Hepatocyte (in vitro differentiated cells): ENCODE measurements at regions not wholly inside any gene's neighbourhood (a gene's known extent, or its start where the extent isn't known, plus 50 kb on each side); places are given as distances from the start of the nearest gene placed in this dataset.

Experiments
- DNase-seq: peaks from one replicate; pipeline ENCODE4 v3.0.0-alpha.2; 2016; ENCODE audit warnings: low spot score
- H2AFZ ChIP-seq: fragments of 200-600 bp; sonication (generic); 2 replicates; pipeline ENCODE4 v1.6.0; 2016; ENCODE audit warnings: antibody characterized with exemption, mild to moderate bottlenecking
- H3K27ac ChIP-seq: fragments of 200-600 bp; sonication (generic); 2 replicates; pipeline ENCODE4 v1.5.1; 2016; ENCODE audit warnings: mild to moderate bottlenecking
- H3K27me3 ChIP-seq: fragments of 200-600 bp; sonication (generic); 2 replicates; pipeline ENCODE4 v1.6.1; 2016
- H3K36me3 ChIP-seq: fragments of 200-600 bp; sonication (generic); replicated peaks from 2 replicates; pipeline ENCODE4 v1.5.1; 2016; ENCODE audit warnings: low read depth; ENCODE audit not compliant: insufficient read depth
- H3K4me1 ChIP-seq: fragments of 200-600 bp; sonication (generic); 2 replicates; pipeline ENCODE4 v1.5.1; 2016; ENCODE audit warnings: mild to moderate bottlenecking, moderate library complexity; ENCODE audit not compliant: insufficient read depth
- H3K4me2 ChIP-seq: fragments of 200-600 bp; sonication (generic); 2 replicates; pipeline ENCODE4 v1.6.0; 2016
- H3K4me3 ChIP-seq: fragments of 200-600 bp; sonication (generic); 2 replicates; pipeline ENCODE4 v1.5.1; 2016; ENCODE audit warnings: mild to moderate bottlenecking
- H3K79me2 ChIP-seq: fragments of 200-600 bp; sonication (generic); 2 replicates; pipeline ENCODE4 v1.6.0; 2017; ENCODE audit warnings: mild to moderate bottlenecking
- H3K9me2 ChIP-seq: fragments of 200-600 bp; sonication (generic); replicated peaks from 2 replicates; pipeline ENCODE4 v1.6.0; 2017; ENCODE audit warnings: mild to moderate bottlenecking; ENCODE audit not compliant: insufficient read depth
- H3K9me3 ChIP-seq: fragments of 200-600 bp; sonication (generic); 2 replicates; pipeline ENCODE4 v1.5.1; 2016; ENCODE audit warnings: low read depth, mild to moderate bottlenecking
- H4K20me1 ChIP-seq: fragments of 200-600 bp; sonication (generic); 2 replicates; pipeline ENCODE4 v1.6.0; 2016; ENCODE audit warnings: mild to moderate bottlenecking; ENCODE audit not compliant: insufficient read depth, poor library complexity, severe bottlenecking
- CTCF ChIP-seq: fragments of 200-600 bp; sonication (generic); IDR thresholded peaks from 2 replicates; pipeline ENCODE4 v1.5.1; 2016; ENCODE audit warnings: antibody characterized with exemption, mild to moderate bottlenecking; ENCODE audit not compliant: poor library complexity
- EZH2 ChIP-seq: fragments of 200-600 bp; sonication (generic); IDR thresholded peaks from 2 replicates; pipeline ENCODE4 v1.6.1; 2016; ENCODE audit warnings: antibody characterized with exemption, mild to moderate bottlenecking, borderline replicate concordance
- EZH2phosphoT487 ChIP-seq: fragments of 200-600 bp; sonication (generic); IDR thresholded peaks from one replicate; pipeline ENCODE4 v1.6.1; 2018; ENCODE audit warnings: antibody characterized with exemption, mild to moderate bottlenecking, low read depth, moderate library complexity; ENCODE audit not compliant: unreplicated experiment, severe bottlenecking
- WGBS: methylation state at CpG from one replicate; pipeline ENCODE4 v1.1.6; 2016; ENCODE audit warnings: low lambda C conversion rate; ENCODE audit errors: missing lambda C conversion rate; 5-methylcytosine and 5-hydroxymethylcytosine counted together

GRCh38 chr20:34185766-34186620, 55.2 kb upstream of the ASIP start:
- H3K27me3 ChIP-seq = no peaks in the 10 kb centered on the region
- no peaks in the 10 kb centered on the region for H3K9me2 ChIP-seq
- H4K20me1 ChIP-seq = no peaks in the 10 kb centered on the region
- H3K79me2 ChIP-seq = no peaks in the 10 kb centered on the region
- no peak for DNase-seq
- H3K36me3 ChIP-seq = no peaks in the 10 kb centered on the region
- TF ChIP-seq EZH2phosphoT487 = no peak
- TF ChIP-seq CTCF = no peak
- TF ChIP-seq EZH2 = no peak
- H3K27ac ChIP-seq = no peak overlapping the region
- no peak overlapping the region for H3K4me2 ChIP-seq
- no peaks in the 10 kb centered on the region for H3K9me3 ChIP-seq
- 66% methylated on average over 9 of the region's 9 CpGs for WGBS
- H3K4me1 ChIP-seq = no peaks in the 10 kb centered on the region
- no peak overlapping the region for H2AFZ ChIP-seq
- H3K4me3 ChIP-seq = no peak overlapping the region

- Histone ChIP-seq H3K27ac (no peak overlapping the region), H2AFZ (no peak overlapping the region), H3K36me3 (no peaks in the 10 kb centered on the region), H3K4me2 (no peak overlapping the region), H4K20me1 (no peaks in the 10 kb centered on the region), H3K27me3 (no peaks in the 10 kb centered on the region), H3K9me2 (no peaks in the 10 kb centered on the region), H3K9me3 (no peaks in the 10 kb centered on the region), H3K4me1 (no peaks in the 10 kb centered on the region), H3K79me2 (no peaks in the 10 kb centered on the region), H3K4me3 (no peak overlapping the region)
- TF ChIP-seq EZH2phosphoT487 = no peak
- TF ChIP-seq CTCF = no peak
- no peak for TF ChIP-seq EZH2
- no peak for DNase-seq
- WGBS = 87% methylated on average over 8 of the region's 8 CpGs
Measured at GRCh38 chr20:34189572-34190163, 51.6 kb upstream of the ASIP start.

GRCh38 chr20:34190262-34190661, 51.0 kb upstream of the ASIP start:
- WGBS = 62% methylated on average over 3 of the region's 3 CpGs
- Histone ChIP-seq H3K9me2 (no peaks in the 10 kb centered on the region), H3K27ac (no peak overlapping the region), H3K4me3 (no peak overlapping the region), H3K4me1 (no peaks in the 10 kb centered on the region), H2AFZ (no peak overlapping the region), H4K20me1 (no peaks in the 10 kb centered on the region), H3K36me3 (no peaks in the 10 kb centered on the region), H3K79me2 (no peaks in the 10 kb centered on the region), H3K9me3 (no peaks in the 10 kb centered on the region), H3K27me3 (no peaks in the 10 kb centered on the region), H3K4me2 (no peak overlapping the region)
- no peak for DNase-seq
- TF ChIP-seq EZH2phosphoT487 = no peak
- TF ChIP-seq EZH2 = no peak
- no peak for TF ChIP-seq CTCF
